ENCODE measurements at regions not wholly inside any gene's neighbourhood (a gene's known extent, or its start where the extent isn't known, plus 50 kb on each side); places are given as distances from the start of the nearest gene placed in this dataset.

DNA sequence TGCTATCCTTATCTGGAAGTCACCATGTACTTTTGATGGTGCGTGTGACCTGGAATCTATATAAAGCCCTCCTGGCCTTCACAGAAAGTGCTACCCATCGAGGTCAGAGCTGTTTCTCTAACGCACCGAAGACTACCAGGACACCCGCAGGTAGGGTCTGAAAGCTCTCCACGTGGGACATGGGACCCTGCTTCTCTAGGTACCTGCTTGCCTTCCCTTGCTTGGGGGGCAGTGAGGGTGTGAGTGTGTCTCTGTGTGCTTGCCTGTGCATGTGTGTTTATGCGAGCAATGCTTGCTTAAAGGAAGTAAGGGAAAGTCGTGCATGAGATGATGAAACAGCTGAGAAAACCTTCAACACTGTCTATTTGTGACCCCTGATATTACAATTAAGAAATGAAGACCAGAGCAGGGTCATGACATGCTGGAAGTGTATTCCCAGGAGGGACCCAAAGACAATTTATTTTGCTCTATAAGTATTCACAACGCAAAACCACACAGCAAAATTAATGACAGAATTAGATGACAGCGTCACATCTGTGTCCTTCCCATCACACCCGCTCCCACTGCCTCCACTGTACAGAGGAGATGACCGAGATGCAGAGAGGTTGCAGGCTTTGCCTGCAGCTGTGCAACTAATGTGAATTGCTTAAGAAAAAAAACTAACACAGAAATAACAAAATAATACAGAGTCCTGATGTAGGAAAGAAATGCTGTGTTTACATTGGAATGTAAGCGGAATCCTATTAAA, 76.4 kb upstream of the HELT start:
- Histone ChIP-seq H3K27ac (ENCODE audit: low read depth in 1 of 2, low read length in 1 of 2) (no peak overlapping the region), H3K27me3 (ENCODE audit: control insufficient read depth in 3 of 3, insufficient read depth in 3 of 3, low read length in 2 of 3) (no peaks in the 10 kb centered on the region), H3K9ac (ENCODE audit: insufficient read depth in 1 of 2, low read length in 2 of 2) (no peak overlapping the region), H3K4me1 (ENCODE audit: control insufficient read depth in 5 of 5, insufficient read depth in 5 of 5, low read length in 5 of 5) (peaks cover 0 to 2% (median 0%) of the 10 kb centered on the region in 5 donors), H3K9me3 (ENCODE audit: control insufficient read depth in 4 of 4, insufficient read depth in 3 of 4, low read length in 3 of 4) (no peaks in the 10 kb centered on the region), H3K4me3 (no peak overlapping the region), H3K36me3 (ENCODE audit: control insufficient read depth in 4 of 4, insufficient read depth in 4 of 4, low read length in 4 of 4) (no peaks in the 10 kb centered on the region)
- TF ChIP-seq, protein P1, sequence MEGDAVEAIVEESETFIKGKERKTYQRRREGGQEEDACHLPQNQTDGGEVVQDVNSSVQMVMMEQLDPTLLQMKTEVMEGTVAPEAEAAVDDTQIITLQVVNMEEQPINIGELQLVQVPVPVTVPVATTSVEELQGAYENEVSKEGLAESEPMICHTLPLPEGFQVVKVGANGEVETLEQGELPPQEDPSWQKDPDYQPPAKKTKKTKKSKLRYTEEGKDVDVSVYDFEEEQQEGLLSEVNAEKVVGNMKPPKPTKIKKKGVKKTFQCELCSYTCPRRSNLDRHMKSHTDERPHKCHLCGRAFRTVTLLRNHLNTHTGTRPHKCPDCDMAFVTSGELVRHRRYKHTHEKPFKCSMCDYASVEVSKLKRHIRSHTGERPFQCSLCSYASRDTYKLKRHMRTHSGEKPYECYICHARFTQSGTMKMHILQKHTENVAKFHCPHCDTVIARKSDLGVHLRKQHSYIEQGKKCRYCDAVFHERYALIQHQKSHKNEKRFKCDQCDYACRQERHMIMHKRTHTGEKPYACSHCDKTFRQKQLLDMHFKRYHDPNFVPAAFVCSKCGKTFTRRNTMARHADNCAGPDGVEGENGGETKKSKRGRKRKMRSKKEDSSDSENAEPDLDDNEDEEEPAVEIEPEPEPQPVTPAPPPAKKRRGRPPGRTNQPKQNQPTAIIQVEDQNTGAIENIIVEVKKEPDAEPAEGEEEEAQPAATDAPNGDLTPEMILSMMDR (IDR thresholded peaks at IDR 0.05; ENCODE audit: control extremely low read depth, extremely low read depth): no peak
- ATAC-seq (ENCODE audit: insufficient read depth, low FRiP score) (no peak), DNase-seq (no peak)
- 81 to 84% methylated on average over 13 of the region's 13 CpGs for WGBS, 2 donors

- Histone ChIP-seq H3K27ac (ENCODE audit: low read depth in 1 of 2, low read length in 1 of 2) (no peak overlapping the region), H3K9ac (ENCODE audit: insufficient read depth in 1 of 2, low read length in 2 of 2) (no peak overlapping the region), H3K36me3 (ENCODE audit: control insufficient read depth in 4 of 4, insufficient read depth in 4 of 4, low read length in 4 of 4) (no peaks in the 10 kb centered on the region), H3K27me3 (ENCODE audit: control insufficient read depth in 3 of 3, insufficient read depth in 3 of 3, low read length in 2 of 3) (no peaks in the 10 kb centered on the region), H3K9me3 (ENCODE audit: control insufficient read depth in 4 of 4, insufficient read depth in 3 of 4, low read length in 3 of 4) (no peaks in the 10 kb centered on the region), H3K4me3 (no peak overlapping the region), H3K4me1 (ENCODE audit: control insufficient read depth in 5 of 5, insufficient read depth in 5 of 5, low read length in 5 of 5) (peaks cover 0 to 2% (median 0%) of the 10 kb centered on the region in 5 donors)
- TF ChIP-seq, protein P1 (IDR thresholded peaks at IDR 0.05; ENCODE audit: control extremely low read depth, extremely low read depth): no peak
- WGBS, 2 donors: 92% methylated on average over 13 of the region's 13 CpGs
- peak in 2 of 3 donors; percentile 2 to 14 for DNase-seq
- no peak for ATAC-seq (ENCODE audit: insufficient read depth, low FRiP score)
Measured at GRCh38 chr4:184942444-184943425, 75.6 kb upstream of the HELT start.

DNA sequence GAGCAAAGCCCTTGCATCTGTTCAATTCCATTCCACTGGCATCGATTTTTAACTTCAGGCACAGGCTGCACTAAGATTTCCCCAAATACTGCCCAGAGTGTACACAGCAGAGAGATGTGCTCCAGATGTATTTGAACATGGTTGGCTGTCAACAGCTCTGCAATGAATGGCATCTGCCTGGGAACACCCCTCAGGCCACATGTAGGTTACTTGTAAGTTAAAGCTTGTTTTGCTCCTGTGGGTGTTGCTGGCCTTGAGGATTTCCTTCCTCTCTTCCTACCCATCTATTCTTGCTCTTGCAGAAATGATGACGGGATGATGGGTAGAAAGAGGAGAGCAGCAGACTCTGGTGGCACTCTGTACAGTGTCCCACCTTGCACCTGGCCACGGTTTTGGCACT, 69.3 kb upstream of the HELT start:
- DNase-seq: no peak
- 79 to 82% methylated on average over 3 of the region's 3 CpGs for WGBS, 2 donors

More for the DNA sequence above, 69.3 kb upstream of the HELT start:
- no peak overlapping the region for H3K9ac ChIP-seq (ENCODE audit: insufficient read depth in 1 of 2, low read length in 2 of 2)
- no peak for ATAC-seq (ENCODE audit: insufficient read depth, low FRiP score)
- TF ChIP-seq, protein P1 (IDR thresholded peaks at IDR 0.05; ENCODE audit: control extremely low read depth, extremely low read depth): no peak
- H3K9me3 ChIP-seq (ENCODE audit: control insufficient read depth in 4 of 4, insufficient read depth in 3 of 4, low read length in 3 of 4): no peaks in the 10 kb centered on the region
- no peaks in the 10 kb centered on the region for H3K4me1 ChIP-seq (ENCODE audit: control insufficient read depth in 5 of 5, insufficient read depth in 5 of 5, low read length in 5 of 5)
- no peak overlapping the region for H3K4me3 ChIP-seq
- no peak overlapping the region for H3K27ac ChIP-seq (ENCODE audit: low read depth in 1 of 2, low read length in 1 of 2)
- no peaks in the 10 kb centered on the region for H3K36me3 ChIP-seq (ENCODE audit: control insufficient read depth in 4 of 4, insufficient read depth in 4 of 4, low read length in 4 of 4)
- no peaks in the 10 kb centered on the region for H3K27me3 ChIP-seq (ENCODE audit: control insufficient read depth in 3 of 3, insufficient read depth in 3 of 3, low read length in 2 of 3)
